Epithelial cell of esophagus (primary cell): ENCODE measurements at regions not wholly inside any gene's neighbourhood (a gene's known extent, or its start where the extent isn't known, plus 50 kb on each side); places are given as distances from the start of the nearest gene placed in this dataset.

Experiments used
- DNase-seq: peaks from one replicate; pipeline ENCODE4 v3.0.0; 2010; ENCODE audit warnings: low read depth
- H3K4me3 ChIP-seq: 2 replicates; pipeline ENCODE4 v1.5.1; 2011; ENCODE audit warnings: mild to moderate bottlenecking, low read length, control low read depth
- TF ChIP-seq, protein P1 (sequence below): IDR thresholded peaks from 2 replicates; pipeline ENCODE4 v1.5.1; 2011; ENCODE audit warnings: low read depth, mild to moderate bottlenecking, low read length, control low read depth, inconsistent platforms; ENCODE audit not compliant: insufficient read depth; ENCODE audit errors: missing control alignments

DNA sequence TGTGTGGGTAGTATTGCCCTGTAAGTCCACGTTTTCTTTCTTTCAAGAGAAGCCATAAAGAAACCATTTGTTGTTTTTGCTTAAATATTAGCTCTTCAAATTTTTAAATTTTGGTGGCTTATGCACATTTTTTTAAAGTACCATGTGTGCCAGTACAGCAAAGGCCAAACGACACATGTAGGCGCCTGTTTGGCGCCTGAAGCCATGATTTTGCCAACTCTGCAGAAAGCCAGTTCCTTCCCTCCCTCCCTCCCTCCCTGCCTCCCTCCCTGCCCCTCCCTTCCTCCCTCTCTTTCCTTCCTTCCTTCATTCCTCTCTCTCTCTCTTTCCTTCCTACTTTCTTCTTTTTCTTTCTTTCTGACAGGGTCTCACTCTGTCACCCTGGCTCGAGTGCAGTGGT is 65.9 kb upstream of the LIMCH1 start:
- no peak for DNase-seq
- no peak overlapping the region for H3K4me3 ChIP-seq
- TF ChIP-seq, protein P1, sequence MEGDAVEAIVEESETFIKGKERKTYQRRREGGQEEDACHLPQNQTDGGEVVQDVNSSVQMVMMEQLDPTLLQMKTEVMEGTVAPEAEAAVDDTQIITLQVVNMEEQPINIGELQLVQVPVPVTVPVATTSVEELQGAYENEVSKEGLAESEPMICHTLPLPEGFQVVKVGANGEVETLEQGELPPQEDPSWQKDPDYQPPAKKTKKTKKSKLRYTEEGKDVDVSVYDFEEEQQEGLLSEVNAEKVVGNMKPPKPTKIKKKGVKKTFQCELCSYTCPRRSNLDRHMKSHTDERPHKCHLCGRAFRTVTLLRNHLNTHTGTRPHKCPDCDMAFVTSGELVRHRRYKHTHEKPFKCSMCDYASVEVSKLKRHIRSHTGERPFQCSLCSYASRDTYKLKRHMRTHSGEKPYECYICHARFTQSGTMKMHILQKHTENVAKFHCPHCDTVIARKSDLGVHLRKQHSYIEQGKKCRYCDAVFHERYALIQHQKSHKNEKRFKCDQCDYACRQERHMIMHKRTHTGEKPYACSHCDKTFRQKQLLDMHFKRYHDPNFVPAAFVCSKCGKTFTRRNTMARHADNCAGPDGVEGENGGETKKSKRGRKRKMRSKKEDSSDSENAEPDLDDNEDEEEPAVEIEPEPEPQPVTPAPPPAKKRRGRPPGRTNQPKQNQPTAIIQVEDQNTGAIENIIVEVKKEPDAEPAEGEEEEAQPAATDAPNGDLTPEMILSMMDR: no peak

DNA sequence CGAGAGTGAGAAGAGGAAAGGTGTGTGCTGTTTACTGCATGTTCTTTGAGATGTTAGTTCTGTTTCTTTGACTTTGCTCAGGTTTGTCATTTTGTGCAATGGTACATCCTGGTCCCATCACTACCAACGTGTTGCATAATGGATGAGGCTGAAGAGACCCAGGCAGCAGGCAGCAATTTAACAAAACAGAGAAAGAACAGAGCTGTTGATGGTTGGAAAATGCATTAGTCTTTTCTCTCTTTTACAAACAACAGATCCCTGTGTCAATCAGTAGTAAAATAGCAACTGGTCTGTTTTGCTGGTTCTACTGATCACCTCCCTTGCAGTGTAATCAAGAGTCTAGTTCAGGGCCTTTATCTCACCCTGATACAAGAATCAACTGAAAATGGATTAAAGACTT is 64.8 kb upstream of the LIMCH1 start:
- no peak overlapping the region for H3K4me3 ChIP-seq
- no peak for DNase-seq
- TF ChIP-seq, protein P1: no peak

DNA sequence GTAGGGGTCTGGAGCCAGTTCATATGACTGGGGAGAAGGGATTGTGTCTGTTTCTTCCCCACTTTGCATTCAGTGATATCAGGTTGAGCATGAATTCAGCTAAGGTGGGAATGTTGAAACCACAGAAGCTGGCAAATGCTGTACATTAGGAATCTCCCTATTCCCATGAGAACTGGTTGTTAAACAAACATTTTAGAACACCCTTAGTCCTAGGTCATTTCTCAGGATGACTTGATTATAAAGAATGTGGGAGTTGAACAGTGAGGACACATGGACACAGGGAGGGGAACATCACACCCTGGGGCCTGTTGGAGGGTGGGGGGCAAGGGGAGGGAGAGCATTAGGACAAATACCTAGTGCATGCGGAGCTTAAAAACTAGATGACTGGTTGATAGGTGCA is 62.6 kb upstream of the LIMCH1 start:
- TF ChIP-seq, protein P1: no peak
- H3K4me3 ChIP-seq: no peak overlapping the region

DNA sequence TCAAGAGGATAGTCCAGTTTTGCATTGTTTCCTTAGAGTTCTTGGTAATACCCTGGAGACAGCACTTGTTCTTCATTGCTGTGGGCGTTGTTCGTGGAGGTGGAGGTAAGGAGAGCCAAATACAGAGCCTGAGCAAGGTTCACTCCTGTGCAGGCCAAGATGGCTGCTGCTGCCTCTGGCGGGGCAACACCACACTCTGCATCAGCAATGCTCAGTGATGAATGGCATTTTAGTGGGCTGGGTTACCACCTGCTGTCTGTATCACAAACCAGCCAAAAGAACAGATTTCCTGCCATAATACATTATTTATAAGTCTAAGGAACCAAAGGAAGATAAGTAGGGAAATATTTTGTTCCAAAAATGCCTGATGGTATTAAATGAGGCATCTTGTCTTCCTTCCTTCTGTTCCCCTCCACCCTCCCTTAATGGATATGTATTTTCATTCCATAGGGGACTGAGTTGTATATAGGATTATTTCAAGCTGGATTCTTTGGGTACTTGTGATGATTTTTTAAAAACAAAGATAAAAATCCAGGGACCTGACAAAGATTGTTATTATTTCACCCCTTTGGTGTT is 61.6 kb upstream of the LIMCH1 start:
- TF ChIP-seq, protein P1: no peak
- DNase-seq: no peak
- no peak overlapping the region for H3K4me3 ChIP-seq

More for the DNA sequence above, 62.6 kb upstream of the LIMCH1 start:
- DNase-seq: peak; percentile 5

DNA sequence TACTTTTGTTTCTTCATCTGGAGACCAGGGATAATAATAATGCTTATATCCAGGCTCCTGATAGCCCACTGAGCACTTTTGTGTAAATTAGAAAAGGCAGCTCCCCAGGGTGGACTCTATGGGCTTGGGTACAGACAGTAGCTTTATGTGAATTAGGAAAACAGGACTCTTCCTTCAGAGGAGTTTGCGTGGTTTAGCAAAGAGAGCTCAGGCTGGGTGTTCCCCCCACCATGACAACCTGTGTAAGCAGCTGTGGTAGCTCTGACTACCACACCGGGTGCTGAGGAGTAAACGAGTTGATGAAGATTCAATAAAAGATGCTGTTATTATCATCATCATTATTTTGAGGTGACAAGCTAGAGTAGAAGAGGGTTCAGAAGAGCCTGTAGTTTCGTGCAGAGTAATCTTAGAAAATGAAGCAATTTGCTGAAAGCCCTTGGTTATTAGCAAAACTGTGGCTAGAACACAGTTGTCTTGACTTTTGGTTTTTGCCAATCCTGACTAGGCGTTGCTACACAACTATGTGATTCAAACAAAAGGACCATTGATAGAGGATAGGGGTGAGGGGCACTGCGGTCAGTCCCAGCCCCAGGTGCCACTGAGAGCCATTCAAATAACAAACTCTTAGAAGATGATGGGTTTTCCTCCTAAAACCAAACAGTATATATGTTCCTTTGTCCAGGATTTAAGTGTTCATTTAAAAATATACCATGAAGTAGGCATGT is 60.6 kb upstream of the LIMCH1 start:
- no peak overlapping the region for H3K4me3 ChIP-seq
- no peak for DNase-seq
- TF ChIP-seq, protein P1: no peak

DNA sequence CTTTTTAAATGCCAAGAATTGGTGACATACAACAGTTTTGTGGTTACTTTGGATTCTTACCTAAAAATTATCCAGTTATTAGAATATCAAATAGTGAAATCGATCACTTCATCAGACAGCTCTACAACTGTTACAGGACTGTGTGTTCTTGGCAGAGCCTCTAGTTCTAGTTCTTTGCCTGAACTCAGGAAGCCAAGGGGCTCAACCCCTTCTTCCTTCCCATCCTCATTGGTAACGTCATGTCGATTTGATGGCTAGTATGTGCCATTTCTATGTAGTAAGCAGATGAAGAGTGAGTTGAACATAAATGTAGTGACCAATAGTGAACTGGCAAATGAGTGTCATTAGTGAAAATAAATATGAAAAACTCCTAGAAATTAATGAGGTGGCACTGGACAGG is 59.4 kb upstream of the LIMCH1 start:
- TF ChIP-seq, protein P1: no peak
- no peak overlapping the region for H3K4me3 ChIP-seq
- DNase-seq: no peak

DNA sequence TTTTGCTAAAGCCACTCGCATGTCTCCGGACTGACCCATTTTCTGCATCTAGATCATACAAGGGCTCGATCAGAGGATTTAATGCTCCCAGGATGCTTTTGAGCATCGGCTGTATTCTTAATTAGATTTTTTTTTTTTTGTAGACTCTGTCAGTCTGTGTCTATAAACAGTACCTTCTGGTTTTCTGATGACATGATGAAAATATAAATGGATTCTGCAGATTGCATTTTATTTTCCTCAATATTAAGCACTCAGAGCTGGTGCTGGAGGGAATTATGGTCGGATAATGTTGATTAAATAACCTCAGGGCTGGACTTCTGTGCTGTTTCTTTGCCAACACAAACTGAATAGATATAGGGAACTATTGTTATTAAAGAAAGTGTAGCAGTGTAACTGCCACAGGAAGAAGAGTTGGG is 57.1 kb upstream of the LIMCH1 start:
- H3K4me3 ChIP-seq: no peak overlapping the region
- DNase-seq: no peak
- TF ChIP-seq, protein P1: no peak
